ENCODE measurements at regions not wholly inside any gene's neighbourhood (a gene's known extent, or its start where the extent isn't known, plus 50 kb on each side); places are given as distances from the start of the nearest gene placed in this dataset.

DNA sequence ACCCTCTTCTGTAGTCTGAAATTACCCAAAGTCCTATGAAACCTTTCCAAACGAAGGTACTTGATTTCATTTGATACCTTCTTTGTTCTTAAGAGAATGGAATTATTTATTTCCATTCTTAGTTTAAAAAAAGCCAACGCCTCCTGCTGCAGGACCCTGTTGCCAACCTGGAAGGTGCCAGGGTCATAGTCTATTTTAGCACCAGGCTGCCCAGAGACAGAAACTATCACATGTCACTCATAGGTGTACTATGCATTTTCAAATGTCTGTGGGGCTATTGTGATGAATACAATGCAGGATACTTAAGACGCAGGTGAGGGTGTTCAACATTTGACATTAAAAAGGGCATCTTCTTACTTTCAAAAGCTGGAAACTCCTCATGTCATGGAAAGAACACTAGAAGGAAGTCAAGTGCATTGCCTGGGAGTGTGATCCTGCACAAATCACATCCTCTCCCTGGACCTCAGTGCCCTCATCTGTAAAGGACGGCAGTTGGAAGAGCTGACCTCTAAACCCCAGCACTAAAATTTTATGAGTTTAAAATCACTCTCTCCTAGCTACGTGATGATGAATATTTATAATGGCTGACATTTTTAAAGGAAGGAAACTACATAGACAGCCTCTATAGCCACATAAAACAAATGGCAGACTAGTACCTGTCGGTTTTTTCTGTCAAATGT, 107.3 kb upstream of the SYT6 start:
- no peak for TF ChIP-seq FOXA1 (IDR thresholded peaks at IDR 0.05)
- TF ChIP-seq L3MBTL2 (conservative IDR thresholded peaks at IDR 0.05) = no peak
